ENCODE measurements at regions not wholly inside any gene's neighbourhood (a gene's known extent, or its start where the extent isn't known, plus 50 kb on each side); places are given as distances from the start of the nearest gene placed in this dataset.
"Not testable (repeated sequence)": the region's sequence is repeated elsewhere in the genome, so short reads cannot be mapped to it uniquely, and the experiment has no call there.

DNA sequence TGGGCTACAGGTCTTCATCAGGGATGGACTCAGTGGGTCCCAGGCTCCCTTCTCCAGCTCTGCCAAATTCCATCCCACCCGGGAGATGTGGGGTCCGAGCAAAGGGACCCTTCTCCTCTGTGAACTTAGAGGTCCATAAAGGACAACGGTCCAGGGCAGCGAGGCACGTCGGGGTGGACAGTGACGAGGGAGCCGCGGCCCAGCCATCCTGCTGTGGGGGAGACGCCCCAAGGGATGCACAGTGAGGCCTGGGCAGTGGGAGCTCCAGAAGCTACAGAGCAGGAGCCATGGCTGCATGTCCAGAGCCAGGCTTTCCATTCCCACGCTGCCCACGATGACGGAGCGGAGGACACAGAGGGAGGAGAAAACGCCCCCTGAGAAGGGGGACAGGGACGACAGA is 107.5 kb upstream of the PPP1R26 start:
- FAIRE-seq: no peak
- no peak for DNase-seq (ENCODE audit: insufficient read length, low spot score)

DNA sequence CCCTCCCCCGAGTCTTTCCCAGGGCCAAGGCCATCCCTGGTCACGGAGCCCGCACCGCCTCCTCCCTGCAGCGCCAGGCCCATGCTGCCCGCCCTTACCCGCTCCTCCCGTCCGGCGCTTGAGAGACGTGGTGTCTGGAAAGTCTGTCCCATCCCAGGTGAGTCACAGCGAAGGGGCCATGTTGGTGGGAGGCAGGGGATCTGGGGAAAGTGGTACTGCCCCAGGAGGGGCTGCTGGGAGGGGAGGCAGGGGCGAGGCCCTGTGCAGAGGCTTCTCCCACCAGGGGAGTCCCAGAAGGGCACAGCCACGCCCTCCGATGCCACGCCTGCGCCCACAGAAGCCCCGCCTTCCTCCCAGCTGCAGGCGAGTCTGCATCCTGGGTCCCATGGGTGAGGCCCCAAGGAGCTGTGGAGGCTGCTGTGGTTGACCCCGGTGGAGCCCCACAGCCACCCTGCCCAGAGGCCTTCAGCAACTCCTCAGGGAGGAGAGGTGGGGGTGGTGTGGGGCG is 107.0 kb upstream of the PPP1R26 start:
- no peak for FAIRE-seq
- DNase-seq (ENCODE audit: insufficient read length, low spot score): no peak

DNA sequence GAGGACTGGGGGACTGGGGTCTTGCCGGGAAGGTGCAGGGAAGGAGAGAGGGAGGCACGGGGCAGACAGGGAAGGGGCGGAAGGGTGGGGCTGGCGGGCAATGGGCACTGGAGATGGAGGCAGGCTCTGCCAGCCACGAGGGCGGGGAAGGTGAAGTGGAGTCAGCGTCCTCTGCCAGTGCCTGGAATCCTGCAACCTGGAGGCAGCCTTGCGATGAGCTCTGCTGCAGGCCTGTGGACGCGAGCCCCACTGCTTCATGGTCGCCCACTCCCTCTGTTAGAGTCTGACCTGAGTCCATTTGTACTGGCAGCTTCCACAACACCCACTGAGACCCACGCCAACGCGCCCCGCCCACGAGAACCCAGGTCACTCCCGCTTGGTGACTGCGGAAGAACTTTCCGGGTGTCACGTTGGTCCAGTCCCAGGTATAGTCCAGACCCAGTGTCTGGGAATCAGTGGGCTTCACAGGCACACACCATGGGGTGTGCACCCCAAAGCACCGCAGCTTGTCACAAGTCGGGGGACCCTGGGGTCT is 106.4 kb upstream of the PPP1R26 start:
- FAIRE-seq: no peak
- DNase-seq (ENCODE audit: insufficient read length, low spot score): no peak

DNA sequence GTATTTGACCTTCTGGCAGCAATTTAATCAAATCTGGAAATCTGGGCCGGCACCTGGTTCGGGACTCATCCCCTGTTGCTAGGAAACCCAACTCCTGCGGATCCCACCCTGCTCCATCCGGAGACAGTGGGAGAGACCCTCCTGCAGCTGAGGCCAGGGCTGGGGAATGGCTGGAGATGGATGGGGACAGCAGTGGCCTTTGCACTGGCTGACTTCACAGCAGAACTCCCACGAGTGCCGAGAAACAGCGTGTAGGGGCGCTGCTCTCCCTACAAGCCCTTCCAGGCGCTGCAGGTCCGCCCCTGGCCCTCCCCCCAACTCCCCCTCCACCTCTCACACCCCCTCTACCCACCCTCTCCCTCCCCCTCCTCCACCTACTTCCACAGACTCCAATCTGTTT is 105.8 kb upstream of the PPP1R26 start:
- FAIRE-seq (no peak), DNase-seq (ENCODE audit: insufficient read length, low spot score) (no peak)

DNA sequence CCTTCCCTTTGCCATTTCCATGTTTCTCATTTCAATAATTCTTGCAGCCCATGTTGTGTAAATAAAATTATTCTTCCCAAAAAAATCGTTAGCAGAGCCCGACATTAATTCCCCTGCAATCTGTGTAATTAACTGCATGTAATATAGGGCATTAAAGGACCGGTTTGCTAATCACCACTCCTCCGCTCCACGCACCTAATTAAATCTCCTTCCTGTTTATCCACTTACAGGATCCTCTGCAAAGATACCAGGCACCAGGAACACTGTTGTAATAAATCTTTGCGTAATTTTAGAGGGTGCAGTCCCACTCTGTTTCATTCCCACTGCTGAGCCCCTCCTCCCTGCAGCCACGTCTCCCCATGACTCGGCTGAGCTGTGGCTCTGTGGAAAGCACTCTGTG is 105.0 kb upstream of the PPP1R26 start:
- FAIRE-seq (no peak), DNase-seq (ENCODE audit: insufficient read length, low spot score) (no peak)

DNA sequence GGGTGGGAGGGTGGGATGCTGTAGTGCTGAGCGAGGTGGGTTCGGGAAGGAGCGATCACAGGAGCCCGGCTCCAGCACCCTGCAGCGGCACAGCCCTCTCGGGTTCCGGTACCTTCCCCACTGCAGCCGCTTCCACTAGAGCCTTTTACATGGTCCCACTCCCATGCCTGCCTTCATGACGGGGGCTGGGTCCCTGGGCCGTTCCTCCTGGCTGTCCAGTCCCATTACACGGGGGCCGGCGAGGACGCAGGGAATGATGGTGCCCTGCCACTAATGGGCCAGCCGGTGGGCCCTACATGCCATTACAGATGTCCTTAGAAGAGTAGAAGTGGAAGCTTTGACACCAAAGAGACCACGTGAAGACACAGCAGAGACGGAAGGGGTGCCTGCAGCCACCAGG is 104.6 kb upstream of the PPP1R26 start:
- DNase-seq (ENCODE audit: insufficient read length, low spot score) (no peak), FAIRE-seq (no peak)

DNA sequence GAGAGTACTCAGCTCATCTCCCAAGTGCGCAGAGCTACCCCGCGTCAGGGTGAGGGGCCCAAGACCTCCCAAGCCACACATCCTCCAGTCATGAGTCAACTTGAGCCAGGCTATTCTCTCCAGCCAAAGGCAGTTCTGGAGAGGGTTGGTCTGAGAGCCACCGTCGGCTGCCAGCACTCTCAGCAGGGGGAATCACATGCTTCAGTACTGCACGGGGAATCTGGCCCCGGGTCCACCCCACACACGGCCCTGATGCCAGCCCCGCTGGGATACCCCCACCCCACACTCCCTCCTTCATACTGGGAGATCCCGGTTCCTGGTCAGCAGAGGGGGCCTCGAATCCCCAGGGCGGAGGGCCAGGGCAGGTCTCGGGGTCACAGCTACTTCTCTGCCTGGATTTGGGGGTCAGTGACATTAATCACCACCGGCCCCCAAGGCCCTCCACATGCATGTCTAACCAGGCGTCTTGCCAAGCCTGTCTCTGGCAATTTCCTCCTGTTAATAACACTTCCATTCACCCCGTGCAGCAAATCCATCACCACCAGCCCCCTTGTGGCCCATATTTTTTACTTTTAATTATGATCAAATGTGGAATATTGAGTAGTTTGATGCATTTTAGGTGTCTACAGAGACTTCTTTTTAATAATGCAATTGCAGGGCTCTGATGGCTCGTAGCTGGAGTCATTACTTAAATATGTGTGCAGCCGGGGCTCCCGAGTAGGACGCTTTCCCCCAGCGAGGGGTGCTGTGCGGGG is 102.9 kb upstream of the PPP1R26 start:
- DNase-seq (ENCODE audit: insufficient read length, low spot score) (no peak), FAIRE-seq (no peak)

DNA sequence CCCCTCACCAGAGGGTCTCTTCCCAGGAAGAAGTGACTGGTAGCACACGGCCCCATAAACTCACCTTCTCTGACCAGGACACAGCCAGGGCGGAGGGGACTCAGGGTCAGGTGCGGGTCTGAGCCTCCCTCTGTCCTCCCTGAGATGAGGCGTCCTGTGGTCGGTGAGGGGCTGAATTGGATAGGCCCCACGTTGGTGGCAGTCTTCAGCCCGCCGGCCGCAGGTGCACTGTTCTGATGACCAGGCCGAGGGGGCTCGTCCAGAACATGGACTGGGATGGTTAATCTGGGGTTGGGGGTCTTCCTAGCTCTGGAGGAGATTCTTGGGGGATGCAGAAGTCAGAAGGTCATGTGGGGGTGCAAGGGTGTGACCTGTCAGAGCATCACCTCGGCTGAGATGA is 102.2 kb upstream of the PPP1R26 start:
- FAIRE-seq: no peak
- no peak for DNase-seq (ENCODE audit: insufficient read length, low spot score)

DNA sequence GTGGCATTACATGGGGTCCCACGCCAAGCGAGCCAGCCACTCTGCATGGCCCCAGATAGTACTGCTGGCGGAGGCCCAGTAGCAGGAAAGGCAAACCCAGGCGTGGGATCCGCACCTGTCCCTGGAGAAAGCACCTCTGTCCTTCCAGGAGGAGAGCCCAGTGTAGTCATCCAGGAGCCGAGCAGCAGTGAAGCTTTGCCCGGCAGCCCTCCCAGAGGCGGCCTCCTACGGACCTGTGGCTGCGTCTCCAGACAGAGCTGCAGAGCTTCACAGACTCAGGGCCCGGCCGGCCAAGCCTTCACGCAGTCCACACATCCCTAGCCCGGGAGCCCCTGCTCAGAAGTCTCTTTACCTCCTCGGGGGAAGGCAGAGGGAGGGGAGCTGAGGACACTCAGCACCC is 100.8 kb upstream of the PPP1R26 start:
- FAIRE-seq: no peak
- no peak for DNase-seq (ENCODE audit: insufficient read length, low spot score)

DNA sequence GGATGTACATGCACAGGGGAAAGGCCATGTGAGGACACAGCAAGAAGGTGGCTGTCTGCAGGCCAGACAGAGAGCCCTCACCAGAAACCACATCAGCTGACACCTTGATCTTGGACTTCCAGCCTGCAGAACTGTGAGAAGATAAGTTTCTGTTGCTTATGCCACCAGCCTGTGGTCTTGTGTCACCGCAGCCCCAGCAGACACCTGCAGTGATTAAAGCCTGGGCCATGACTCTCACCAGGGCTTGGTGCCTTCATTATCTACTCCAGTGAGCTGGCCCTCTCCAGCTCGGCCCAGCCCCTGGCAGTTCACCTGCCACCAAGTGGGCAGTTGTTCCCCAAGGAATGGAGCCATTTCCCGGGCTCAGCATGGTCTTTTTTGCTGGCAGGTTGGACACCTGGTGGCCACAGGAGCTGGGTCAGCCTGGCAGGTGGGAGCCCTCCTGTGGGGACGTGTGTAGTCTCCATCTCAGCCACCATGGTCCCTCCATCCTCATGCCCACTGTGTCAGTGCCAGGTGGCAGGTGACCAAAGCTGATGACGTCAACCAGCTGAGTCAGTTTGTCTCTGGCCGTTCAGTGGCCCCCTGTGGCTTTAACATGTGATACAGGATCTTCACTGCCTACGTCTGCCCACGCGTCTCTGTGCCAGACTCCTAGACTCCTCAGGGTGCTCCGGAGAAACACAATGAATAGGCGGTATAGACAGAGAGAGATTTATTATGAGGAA is 99.9 kb upstream of the PPP1R26 start:
- FAIRE-seq (no peak), DNase-seq (ENCODE audit: insufficient read length, low spot score) (no peak)

DNA sequence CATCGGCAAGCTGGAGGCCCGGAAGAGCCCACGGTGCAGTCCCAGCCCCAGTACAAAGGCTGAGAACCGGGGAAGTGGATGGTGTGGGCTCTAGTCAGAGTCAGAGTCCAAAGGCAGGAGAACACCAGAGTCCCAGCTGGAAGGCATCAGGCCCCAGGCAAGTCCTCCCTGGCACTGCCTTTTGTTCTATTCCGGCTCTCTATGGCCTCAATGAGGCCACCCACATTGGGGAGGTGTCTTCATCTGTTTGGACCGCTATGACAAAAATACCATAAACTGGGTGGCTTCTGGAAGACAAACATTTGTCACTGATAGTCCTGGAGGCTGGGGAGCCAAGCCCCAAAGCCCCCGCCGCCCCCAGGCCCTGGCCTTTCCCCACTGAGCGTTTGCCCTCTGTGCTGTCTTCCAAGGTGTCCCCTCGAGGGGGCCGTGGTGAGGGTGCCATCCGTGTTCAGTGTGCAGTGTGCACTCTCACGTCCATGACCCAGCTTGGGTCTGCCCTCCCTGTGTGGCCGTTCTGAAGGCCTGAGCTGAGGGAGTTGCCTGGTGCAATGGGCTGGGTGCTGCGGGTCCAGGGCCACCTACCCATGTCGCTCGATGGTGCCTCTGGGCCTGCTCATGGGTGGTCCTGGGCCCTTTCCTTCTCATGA is 99.1 kb upstream of the PPP1R26 start:
- no peak for DNase-seq (ENCODE audit: insufficient read length, low spot score)
- FAIRE-seq: no peak

DNA sequence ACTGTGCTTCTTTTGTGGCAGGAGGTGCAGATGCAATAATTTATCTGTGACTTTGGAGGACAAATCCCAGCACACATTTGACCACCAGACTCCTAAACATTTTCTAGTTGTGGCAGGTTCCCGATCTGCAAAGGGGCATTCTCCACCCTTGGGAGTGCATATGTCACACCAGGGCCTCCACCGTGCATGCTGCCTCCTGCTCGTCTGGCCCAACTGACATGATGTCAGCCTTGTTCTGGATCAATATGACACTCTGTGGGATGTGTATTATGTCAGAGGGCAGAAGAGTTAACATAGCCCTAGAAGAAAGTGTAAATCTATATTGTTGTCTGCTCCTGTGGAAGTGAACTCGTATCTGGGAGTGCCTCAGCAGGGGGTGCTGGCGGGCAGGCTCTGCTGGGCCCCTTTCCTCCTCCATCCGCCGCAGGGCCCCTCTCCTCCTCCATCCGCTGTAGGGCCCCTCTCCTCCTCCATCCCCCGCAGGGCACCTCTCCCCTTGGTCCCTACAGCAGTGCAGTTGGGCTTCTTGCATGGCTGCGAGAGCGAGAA is 97.7 kb upstream of the PPP1R26 start:
- FAIRE-seq: no peak
- no peak for DNase-seq (ENCODE audit: insufficient read length, low spot score)

DNA sequence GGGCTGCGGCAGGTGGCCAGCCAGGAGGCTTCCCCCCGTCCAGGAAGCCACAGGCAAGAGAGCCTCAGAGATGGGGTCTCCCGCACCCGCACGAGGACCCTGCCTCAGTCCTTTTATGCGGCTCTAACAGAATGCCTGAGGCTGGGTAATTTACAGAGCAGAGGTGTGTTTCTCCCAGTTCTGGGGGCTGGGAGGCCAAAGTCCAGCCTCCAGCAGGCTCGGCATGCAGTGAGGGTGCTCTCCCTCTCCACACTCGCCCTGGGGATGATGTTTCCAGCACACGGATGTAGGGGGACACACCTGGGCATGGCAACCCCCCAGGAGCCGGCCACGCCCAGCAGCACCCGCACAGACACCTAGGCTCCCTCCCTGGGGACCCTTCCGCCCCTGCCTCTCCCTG is 95.4 kb upstream of the PPP1R26 start:
- DNase-seq (ENCODE audit: insufficient read length, low spot score): no peak
- FAIRE-seq: no peak

DNA sequence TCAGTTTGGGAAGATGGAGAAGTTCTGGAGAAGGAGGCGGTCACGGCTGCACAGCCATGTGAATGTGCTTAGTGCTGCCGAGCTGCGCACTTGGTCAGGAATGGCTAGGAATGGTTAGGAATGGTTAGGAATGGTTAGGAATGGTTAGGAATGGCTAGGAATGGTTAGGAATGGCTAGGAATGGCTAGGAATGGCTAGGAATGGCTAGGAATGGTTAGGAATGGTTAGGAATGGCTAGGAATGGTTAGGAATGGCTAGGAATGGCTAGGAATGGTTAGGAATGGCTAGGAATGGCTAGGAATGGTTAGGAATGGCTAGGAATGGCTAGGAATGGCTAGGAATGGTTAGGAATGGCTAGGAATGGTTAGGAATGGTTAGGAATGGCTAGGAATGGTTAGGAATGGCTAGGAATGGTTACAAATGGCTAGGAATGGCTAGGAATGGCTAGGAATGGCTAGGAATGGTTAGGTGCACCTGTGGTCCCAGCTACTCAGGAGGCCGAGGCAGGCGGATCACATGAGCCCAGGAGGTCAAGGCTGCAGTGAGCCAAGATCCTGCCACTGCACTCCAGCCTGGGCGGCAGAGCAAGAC is 94.7 kb upstream of the PPP1R26 start:
- not testable (repeated sequence) for DNase-seq (ENCODE audit: insufficient read length, low spot score); FAIRE-seq

DNA sequence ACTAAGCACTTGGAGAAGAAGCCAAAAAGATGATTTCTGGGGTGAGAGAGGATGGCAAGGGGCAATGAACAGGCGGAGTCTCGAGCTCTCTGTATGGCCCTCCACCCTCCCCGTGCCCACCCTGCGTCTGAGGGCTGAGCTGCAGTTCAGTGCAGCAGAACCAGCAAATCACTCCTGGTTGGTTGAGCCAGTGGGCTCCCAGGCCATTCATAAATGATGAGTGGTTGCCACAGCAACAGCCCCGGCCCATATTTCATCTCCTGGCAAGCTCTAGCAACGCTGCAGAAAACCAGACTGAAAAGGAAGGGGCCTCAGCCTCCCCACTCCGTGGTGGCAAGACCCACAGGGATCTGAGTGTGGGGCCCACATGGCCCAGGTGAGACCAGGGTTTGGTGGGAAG is 93.8 kb upstream of the PPP1R26 start:
- FAIRE-seq (no peak), DNase-seq (ENCODE audit: insufficient read length, low spot score) (no peak)

DNA sequence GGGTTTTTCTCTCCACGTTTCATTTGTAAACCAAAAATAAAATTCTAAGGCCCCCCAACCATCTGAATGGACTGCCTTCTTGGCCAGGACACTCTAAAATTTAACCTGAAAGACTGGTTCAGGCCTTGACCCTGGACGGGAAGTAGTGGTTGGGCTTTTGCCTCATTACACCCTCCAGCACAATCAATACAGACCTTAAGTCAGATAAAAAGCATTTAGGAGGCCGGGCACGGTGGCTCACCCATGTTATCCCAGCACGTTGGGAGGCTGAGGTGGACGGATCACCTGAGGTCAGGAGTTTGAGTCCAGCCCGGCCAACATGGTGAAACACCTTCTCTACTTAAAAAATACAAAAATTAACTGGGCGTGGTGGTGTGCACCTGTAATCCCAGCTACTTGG is 91.6 kb upstream of the PPP1R26 start:
- FAIRE-seq (no peak), DNase-seq (ENCODE audit: insufficient read length, low spot score) (no peak)

DNA sequence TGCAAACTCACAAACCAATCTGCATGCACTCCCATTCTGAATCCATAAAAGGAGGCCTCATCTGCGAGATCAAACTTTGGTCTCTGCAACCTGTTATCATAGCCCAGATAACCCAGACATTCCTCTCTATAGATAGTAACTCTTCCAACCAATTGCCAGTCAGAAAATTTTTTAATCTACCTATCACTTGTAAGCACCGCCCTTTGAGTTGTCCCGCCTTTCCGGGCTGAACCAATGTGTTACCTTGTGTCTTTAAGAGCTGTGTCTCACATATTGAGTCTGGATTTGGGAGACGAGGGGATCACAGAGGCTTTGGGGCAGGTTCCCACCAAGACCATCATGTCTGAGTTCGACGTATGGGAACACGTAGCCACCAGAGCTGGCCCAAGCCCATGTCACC is 91.1 kb upstream of the PPP1R26 start:
- FAIRE-seq (no peak), DNase-seq (ENCODE audit: insufficient read length, low spot score) (no peak)

DNA sequence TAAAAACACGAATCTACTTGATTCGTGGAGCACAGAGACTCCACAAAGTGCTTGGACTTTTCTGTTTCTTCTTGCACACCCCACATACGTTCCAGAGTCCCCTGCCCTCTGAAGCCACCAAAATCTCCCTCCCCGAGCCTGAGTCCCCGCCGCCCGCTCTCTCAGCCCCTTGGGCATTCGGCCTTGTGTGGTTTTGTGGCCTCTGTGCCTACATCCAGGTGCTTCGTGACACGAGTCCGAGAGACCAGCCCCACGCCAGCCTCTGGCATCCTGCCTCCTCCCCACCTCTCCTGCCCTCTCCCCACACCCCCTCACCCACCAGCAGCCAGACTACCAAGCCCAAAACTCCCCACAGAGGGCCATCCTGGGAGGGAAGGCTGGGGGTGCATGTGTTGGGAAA is 87.8 kb upstream of the PPP1R26 start:
- FAIRE-seq: no peak

DNA sequence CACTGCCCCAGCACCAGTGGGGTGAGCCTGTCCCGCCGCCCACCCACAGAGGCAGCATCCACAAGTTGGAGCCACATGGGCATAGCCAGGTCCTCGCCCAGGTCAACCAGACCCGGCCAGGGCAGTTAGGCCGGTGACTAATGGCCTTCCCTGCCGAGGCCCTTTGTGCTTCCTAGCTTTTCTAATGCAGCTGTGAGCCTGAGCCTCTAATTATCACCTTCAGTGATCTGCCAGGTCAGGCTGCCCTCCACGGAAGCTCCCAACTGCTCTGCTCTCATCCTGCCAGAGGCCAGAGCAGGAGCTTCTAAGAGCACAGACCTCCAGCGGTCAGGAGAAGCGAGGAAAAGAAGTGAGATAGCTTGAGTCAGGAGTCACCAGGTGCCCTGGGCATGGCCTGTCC is 87.1 kb upstream of the PPP1R26 start:
- FAIRE-seq: no peak
- DNase-seq (ENCODE audit: insufficient read length, low spot score): no peak

More for the DNA sequence above, 87.8 kb upstream of the PPP1R26 start:
- DNase-seq (ENCODE audit: insufficient read length, low spot score): no peak

DNA sequence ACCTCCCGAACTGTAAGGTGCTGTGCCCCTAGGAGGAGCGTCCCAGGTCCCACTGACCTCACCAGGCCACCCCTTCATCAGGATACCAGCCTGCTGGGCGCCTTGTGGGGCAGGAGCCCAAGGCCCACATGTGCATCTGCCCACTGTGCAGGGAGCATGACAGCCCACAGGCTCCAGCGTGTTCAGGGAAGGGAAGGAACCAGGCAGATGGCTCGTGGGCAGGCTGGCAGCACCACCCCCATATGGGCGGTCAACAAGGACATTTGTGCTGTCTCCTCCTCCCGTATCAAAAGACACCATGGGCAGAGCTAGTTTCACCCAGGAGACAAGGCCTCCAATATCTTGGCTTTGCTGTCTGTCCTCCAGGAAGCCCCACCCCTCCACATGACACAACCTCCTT is 85.5 kb upstream of the PPP1R26 start:
- DNase-seq (ENCODE audit: insufficient read length, low spot score) (no peak), FAIRE-seq (no peak)
